ENCODE measurements at regions not wholly inside any gene's neighbourhood (a gene's known extent, or its start where the extent isn't known, plus 50 kb on each side); places are given as distances from the start of the nearest gene placed in this dataset.

- DNase-seq (ENCODE audit: extremely low read depth, low read depth), result no peak
- no peak for TF ChIP-seq CTCF (IDR thresholded peaks at IDR 0.05; ENCODE audit: low read depth, low read length)
Measured at GRCh38 chr1:172755099-172755498, 96.2 kb downstream of the FASLG start.

- no peak for TF ChIP-seq CTCF (IDR thresholded peaks at IDR 0.05; ENCODE audit: low read depth, low read length)
Measured at GRCh38 chr1:172756024-172756423, 97.1 kb downstream of the FASLG start.

GRCh38 chr1:172758259-172758658 lies 99.4 kb downstream of the FASLG start:
- no peak for TF ChIP-seq CTCF (IDR thresholded peaks at IDR 0.05; ENCODE audit: low read depth, low read length)
- no peak for DNase-seq (ENCODE audit: extremely low read depth, low read depth)

More at GRCh38 chr1:172756024-172756423, 97.1 kb downstream of the FASLG start:
- no peak for DNase-seq (ENCODE audit: extremely low read depth, low read depth)

- TF ChIP-seq CTCF (IDR thresholded peaks at IDR 0.05; ENCODE audit: low read depth, low read length), result no peak
- no peak for DNase-seq (ENCODE audit: extremely low read depth, low read depth)
Measured at GRCh38 chr1:172760121-172760520, 101.2 kb downstream of the FASLG start.

- TF ChIP-seq CTCF (IDR thresholded peaks at IDR 0.05; ENCODE audit: low read depth, low read length), result no peak
- DNase-seq (ENCODE audit: extremely low read depth, low read depth), result no peak
Measured at GRCh38 chr1:172761581-172762486, 102.9 kb downstream of the FASLG start.

- no peak for DNase-seq (ENCODE audit: extremely low read depth, low read depth)
- no peak for TF ChIP-seq CTCF (IDR thresholded peaks at IDR 0.05; ENCODE audit: low read depth, low read length)
Measured at GRCh38 chr1:172763057-172763456, 104.2 kb downstream of the FASLG start.

- DNase-seq (ENCODE audit: extremely low read depth, low read depth), result no peak
- TF ChIP-seq CTCF (IDR thresholded peaks at IDR 0.05; ENCODE audit: low read depth, low read length), result no peak
Measured at GRCh38 chr1:172764378-172764777, 105.5 kb downstream of the FASLG start.

All from AG09319 (cell line).